Stimulated activated CD8-positive, alpha-beta memory T cell treated with anti-CD3 and anti-CD28 coated beads, Interleukin-7, amount 100 ng/mL, for 24 hours (primary cell): ENCODE measurements at regions not wholly inside any gene's neighbourhood (a gene's known extent, or its start where the extent isn't known, plus 50 kb on each side); places are given as distances from the start of the nearest gene placed in this dataset.

ENCODE experiments used
- DNase-seq: peaks from one replicate; pipeline ENCODE4 v3.0.0-alpha.2; 2020; ENCODE audit warnings: low read depth

GRCh38 chr6:6704103-6705060, 115.9 kb downstream of the LY86 start:
- no peak for DNase-seq

- DNase-seq: no peak
Measured at GRCh38 chr6:6705061-6705425, 116.5 kb downstream of the LY86 start.

DNA sequence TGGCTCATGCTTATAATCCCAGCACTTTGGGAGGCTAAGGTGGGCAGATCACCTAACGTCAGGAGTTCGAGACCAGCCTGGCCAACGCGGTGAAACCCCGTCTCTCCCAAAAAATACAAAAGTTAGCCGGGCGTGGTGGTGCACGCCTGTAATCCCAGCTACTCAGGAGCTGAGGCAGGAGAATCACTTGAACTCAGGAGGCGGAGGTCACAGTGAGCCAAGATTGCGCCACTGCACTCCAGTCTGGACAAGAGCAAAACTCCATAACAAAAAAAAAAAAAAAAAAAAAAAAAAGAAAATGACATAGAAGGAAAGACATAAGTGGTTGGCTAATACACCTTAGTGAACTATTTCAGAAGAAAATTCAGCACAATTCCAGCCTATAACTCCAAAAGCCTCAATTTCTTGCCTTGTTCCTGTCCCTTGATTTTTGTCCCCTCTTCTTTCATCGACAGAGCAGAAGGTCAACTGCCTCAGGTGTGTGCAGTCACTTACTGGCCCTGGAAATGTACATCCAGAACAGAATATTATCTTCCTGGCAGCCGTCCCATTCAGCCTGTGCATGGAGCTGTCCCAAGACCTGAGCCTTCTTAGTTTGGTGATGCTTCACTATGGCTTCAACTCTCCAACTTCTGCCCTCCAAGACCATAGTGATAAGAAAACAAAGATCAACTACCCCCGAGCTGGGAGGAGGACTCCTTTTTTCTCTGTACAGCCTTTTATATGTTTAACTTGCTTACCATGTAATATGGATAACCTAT, 117.6 kb downstream of the LY86 start:
- DNase-seq: no peak

- DNase-seq: no peak
Measured at GRCh38 chr6:6707143-6707542, 118.6 kb downstream of the LY86 start.

DNA sequence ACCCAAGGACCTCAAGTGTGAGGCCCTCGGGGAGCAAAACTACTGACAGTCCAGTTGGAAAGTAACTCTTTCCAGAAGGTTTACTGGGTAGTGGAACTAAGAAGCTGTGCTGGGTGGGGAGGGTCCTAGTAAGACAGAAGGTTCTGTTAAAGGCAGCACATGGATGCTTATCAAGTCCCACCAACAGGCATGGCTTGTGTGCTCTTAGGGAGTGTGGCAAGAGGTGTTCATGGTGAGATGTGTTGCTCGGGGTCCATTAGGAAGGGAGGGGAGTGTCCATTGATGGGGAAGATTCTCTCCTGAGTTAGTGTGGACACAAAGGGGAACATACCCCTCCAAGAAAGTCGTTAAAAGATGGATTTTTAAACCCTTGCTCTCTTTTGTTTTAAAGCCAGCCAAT, 120.6 kb downstream of the LY86 start:
- no peak for DNase-seq

DNA sequence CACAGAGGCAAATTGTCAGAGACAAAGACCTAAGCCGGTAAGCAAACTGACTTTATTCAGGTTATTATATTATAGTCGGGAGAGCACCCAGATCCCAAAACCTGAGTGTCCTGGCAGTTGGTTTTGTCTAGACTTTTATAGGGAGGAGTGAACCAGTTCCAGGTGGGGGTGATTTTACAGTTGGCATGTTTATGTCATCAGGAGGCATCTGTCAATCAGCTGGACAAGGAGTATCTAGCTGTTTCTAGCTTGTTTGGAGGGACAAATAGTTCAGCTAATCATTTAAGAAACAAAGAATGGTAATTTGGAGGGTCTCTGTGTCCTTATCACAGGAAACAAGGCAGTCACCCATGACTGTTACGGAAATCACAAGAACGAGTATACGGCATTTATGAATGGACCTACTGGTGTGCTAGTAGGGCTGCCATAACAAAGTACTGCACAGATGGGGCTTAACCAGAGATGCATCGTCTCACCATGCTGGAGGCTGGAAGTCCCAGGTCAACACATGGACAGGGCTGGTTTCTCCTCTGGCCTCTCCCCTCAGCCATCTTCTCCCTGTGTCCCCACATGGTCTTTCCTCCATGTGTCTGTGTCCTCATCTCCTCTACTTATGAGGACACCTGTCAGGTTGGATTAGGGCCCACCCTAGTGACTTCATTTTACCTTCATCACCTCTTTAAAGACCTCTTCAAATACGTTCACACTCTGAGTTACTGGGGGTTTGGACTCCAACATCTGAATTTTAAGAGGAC, 122.7 kb downstream of the LY86 start:
- no peak for DNase-seq

- DNase-seq: no peak
Measured at GRCh38 chr6:6711832-6712448, 123.4 kb downstream of the LY86 start.

- DNase-seq: no peak
Measured at GRCh38 chr6:6712449-6713403, 124.2 kb downstream of the LY86 start.

- no peak for DNase-seq
Measured at GRCh38 chr6:6713657-6714056, 125.1 kb downstream of the LY86 start.

- no peak for DNase-seq
Measured at GRCh38 chr6:6714118-6714897, 125.8 kb downstream of the LY86 start.

DNA sequence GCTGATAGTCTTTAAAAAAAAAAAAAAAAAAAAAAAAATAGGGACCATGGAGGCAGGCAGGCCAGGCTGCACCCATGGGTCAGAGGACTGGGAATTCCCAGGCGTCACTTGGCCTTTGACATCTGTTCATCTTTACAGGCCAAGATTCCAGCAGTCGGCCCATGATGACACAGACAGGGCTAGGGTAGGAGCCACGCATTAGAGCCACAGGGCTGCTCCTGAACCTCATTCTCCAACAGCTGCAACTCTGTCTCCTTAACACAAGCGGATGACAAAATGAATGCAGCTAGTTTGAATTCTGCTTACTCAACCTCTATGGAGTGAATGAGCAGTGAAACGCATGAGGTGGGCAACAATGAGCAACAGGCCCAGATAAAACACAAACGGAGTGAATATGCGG, 126.4 kb downstream of the LY86 start:
- DNase-seq: no peak

DNA sequence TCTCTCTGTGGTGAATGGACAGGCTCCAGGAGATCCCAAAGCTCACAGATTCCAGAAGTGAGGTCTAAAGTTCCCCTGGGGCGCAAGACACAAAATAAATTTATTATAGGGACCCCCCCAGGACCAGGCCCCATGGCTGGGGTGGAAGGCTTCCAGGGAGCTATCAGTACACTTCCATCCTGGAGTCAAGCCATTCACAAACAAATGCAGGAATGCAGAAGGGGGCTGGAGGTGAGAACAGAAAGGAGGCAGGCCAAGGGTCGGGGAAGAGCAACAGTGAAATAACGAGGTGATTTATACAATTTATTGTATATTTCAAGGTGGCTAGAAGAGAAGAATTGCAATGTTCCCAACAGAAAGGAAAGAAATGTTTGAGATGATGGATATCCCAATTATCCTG, 126.9 kb downstream of the LY86 start:
- no peak for DNase-seq

GRCh38 chr6:6716998-6717763, 128.7 kb downstream of the LY86 start:
- no peak for DNase-seq

- DNase-seq: no peak
Measured at GRCh38 chr6:6717953-6718352, 129.4 kb downstream of the LY86 start.

DNA sequence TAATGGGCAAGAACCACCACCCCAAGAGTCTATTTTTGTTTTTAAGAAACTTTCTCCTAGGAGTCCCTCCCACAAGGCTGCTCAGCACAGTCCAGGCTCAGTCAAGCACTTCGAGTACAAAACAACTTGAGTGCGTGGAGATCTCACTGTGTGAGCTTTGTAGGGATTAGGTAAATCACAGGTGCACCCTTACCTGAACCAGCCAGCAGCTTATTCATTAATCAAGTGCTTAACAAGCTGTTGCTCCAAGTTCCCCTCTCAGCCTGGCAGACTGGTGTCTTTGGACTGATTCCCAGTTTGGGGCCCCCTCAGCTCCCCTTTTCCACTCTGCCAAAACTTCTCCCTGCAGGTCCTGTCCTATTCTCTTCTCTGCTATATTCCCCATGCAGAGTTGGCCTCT, 133.1 kb downstream of the LY86 start:
- DNase-seq: no peak

DNA sequence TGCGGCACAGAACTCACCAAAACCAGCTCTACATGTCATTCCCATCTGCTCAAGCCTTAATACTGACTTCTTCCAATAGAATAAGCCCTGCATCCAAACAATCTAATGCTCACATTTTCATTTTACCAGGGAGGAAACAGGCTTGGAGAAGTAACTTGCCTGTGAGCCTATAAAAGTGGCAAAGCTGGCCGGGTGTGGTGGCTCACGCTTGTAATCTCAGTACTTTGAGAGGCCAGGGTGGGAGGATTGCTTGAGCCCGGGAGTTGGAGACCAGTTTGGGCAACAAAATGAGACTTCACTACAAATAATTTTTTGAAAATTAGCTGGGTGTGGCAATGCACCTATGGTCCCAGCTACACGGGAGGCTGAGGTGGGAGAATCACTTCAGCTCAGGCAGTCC, 133.7 kb downstream of the LY86 start:
- DNase-seq: no peak

DNA sequence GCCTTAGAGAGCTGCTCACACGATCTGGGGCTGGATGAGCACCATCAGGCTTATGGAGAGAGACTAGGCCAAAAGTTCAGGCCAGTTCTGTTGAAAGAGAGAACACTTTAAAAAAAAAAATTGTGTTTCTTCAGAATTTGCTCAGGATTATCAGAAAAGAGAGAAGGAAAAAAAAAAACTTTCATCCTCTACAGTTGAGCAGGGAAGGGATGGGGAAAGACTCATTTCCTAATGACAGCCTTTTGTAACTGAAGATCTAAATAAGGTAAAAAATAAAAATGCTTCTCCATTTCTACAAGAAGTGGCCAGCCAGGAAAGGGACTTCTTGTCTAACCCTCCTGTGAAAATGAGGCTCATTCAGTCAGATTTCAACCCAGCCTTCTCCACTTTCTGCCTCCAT, 134.8 kb downstream of the LY86 start:
- no peak for DNase-seq

DNA sequence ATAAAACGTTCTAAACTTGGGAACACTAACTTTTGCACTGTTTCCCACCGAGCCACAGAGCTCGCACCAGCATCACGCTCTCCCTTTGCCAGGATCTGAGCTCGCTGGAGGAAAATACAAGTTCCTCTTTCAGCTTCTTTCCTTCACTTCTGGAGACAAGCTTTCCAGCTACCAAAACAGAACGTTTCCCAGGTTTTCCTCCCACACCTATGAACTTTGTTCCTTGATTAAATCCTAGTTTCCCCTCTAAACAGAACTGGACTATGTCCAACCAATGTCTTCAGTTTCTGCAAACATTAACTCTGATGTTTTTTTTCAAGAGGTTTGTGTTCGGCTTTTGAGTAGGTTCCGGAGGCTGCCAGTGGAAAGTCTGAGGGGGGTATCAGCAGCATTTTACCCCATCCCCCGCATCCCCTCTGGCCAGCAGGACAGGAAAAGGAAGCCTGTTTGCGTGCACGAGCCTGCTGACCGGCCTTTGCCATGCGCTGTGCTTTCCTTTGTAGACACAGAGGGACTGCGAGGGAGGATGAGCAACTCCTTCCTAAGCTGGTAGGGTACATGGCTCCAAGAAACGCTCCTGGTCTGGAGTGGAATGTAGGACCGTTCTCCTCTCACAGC, 135.5 kb downstream of the LY86 start:
- no peak for DNase-seq
